ENCODE measurements at regions not wholly inside any gene's neighbourhood (a gene's known extent, or its start where the extent isn't known, plus 50 kb on each side); places are given as distances from the start of the nearest gene placed in this dataset.
"Not testable (repeated sequence)": the region's sequence is repeated elsewhere in the genome, so short reads cannot be mapped to it uniquely, and the experiment has no call there.

DNA sequence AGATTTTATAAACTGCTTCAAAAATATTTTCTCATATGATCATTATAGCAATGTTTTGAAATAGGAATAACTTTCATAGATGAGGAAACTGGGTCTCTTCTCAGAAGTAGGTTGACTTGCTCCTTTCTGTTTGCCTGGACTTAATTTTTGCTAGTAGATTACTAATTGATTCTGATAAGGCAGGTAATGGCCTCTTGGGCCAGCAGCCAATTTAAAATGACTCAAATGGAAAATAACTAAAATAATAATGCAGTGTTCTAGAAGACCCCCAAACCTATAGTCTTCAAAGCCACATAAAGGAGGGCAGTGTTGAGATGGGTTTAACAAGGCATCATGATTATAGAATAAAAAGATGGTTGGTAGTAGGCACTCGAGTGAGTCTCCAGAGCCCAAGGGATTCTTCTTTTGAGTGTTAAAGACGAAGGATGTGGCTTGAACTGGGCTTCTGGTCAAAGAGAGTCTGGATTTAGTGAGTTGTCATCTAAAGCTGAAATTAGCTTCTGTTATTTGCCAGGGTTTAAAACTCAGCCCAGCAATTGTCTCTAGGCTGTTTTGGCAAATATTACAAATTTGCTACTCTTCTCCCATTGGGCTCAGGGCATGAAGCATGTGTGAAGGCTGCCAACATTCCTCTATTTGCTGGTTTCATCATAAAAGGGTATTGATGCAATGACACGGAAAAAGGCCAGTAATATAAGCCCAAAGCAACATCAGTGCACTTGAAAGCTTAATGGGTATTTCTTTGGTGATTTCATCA, 297.1 kb upstream of the MEIS2 start:
- no peak for DNase-seq (ENCODE audit: low read depth)

DNA sequence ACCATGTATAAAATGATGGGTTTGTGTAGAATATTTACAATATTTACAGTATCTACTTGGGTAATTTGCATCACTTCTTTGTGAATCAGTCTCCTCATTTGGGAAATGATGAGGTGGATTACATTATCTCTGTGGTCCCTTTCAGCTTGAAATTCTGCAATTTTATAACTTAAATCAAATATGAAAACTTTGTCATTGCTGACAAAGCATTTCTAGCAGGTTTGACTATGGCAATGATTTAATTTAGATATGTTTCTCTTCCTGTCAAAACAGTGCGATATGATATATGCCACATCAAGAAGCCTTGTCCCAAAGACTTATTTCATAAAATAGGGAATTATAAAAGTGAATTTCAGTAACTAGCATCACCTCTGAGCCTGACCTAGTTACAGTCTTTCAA, 315.8 kb upstream of the MEIS2 start:
- DNase-seq (ENCODE audit: low read depth) = no peak

DNA sequence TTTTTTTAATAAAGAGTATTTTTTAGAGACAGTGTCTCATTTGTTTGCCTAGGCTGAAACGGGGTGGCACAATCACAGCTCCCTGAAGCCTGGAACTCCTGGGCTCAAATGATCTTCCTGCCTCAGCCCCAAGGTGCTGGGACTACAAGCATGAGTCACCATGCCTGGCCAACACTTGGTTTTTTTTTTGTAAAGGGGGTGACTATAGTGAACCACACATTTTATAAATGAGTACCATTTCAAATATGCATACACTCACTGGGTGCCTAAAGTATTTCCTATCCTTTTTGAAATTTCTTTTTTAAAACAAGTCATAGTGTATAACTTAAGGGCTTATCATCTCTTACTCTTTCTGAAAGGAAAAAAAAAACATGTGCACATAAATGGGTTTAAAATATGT, 325.2 kb upstream of the MEIS2 start:
- DNase-seq (ENCODE audit: low read depth) = no peak

DNA sequence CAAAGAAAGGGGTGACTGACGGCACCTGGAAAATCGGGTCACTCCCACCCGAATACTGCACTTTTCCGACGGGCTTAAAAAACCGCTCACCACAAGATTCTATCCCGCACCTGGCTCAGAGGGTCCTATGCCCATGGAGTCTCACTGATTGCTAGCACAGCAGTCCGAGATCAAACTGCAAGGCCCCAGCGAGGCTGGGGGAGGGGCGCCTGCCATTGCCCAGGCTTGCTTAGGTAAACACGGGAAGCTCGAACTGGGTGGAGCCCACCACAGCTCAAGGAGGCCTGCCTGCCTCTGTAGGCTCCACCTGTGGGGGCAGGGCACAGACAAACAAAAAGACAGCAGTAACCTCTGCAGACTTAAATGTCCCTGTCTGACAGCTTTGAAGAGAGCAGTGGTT, 327.0 kb upstream of the MEIS2 start:
- not testable (repeated sequence) for DNase-seq (ENCODE audit: low read depth)

DNA sequence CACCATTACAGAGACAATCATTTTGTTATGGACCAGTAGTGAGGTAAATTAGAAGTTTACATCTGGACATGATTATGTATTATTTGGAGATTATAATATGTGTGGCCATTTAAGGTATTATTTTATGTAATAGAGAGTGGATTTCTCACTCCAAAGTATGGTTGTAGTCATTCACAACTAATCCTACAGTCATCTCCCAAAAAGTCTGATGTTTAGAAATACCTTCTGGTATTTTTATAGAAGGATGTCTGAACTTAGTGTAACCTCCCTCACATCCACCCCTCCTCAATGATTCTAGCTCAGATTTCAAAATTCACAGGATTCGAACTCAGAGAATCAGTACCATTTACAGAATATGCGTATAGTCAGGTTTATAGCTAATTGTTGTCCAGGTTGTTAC, 346.6 kb upstream of the MEIS2 start:
- no peak for DNase-seq (ENCODE audit: low read depth)

DNA sequence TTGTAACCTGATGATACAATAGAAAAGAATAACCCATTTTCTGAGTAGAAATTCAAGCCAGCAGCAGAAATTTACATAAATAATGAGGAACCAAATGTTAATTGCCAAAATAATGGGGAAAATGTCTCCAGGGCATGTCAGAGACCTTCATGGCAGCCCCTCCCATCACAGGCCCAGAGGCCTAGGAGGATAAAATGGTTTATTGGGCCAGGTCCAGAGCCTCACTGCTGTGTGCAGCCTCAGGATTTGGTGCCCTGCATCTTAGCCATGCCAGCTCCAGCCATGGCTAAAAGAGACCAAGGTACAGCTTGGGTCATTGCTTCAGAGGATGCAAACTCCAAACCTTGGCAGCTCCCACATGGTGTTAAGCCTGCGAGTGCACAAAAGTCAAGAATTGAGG, 352.1 kb upstream of the MEIS2 start:
- DNase-seq (ENCODE audit: low read depth) = no peak

DNA sequence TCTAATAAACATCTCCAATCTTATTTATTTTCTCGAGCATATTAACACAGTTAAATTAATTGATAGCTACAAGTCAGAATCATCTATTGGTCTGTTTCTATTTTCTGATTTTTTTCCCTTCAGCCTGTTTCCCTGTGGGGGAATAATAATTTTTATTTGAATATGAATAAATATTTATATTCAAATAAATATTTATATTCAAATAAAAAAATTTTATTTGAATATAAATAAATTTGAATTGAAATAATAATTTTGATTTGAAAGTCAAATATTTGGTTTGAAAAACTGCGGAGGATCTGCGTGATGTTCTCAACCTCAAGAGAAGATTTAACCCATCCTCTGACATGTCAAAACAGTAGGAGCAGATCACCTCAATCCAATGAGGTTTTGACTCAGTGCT, 380.1 kb upstream of the MEIS2 start:
- no peak for DNase-seq (ENCODE audit: low read depth)

DNA sequence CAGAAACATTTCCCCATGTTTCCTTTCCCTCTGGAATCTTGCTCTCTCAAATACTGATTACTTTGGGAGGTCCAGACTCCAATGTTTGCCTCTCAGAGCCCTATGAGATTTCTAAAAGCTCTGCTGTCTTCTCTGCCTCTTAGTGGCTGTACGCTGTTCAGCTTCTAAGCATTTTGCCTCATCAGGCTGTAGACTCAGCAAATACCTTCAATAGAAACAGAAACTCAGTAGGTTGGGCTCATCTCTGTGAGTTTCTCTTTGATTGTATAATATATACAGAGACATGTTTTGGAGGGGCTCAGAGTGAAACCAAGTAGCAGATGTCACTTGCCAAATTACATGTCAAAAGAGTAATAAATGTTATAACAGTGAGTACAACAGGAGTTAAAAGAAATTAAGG, 380.8 kb upstream of the MEIS2 start:
- no peak for DNase-seq (ENCODE audit: low read depth)

DNA sequence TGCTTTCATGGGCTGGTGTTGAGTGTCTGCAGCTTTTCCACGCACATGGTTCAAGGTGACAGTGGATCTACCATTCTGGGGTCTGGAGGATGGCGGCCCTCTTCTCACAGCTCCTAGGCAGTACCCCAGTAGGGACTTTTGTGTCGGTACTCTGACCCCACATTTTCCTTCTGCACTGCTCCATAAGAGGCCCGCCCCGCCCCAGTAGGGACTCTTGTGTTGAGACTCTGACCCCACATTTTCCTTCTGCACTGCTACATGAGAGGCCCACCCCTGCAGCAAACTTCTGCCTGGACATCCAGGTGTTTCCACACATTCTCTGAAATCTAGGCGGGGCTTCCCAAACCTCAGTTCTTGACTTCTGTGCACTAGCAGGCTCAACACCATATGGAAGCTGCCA, 383.4 kb upstream of the MEIS2 start:
- no peak for DNase-seq (ENCODE audit: low read depth)

DNA sequence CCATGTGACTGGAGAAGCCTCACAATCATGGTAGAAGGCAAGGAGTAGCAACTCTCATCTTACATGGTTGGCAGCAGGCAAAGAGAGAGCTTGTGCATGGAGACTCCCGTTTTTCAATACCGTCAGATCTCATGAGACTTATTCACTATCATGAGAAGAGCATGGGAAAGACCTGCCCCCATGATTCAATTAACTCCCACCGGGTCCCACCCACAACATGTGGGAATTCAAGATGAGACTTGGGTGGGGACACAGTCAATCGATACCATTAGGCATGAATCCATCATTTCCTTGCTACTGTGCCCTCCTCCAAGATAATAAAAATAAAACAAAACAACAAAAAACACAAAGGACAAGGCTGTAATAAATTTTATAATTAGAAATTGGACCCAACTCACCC, 384.7 kb upstream of the MEIS2 start:
- DNase-seq (ENCODE audit: low read depth) = no peak

DNA sequence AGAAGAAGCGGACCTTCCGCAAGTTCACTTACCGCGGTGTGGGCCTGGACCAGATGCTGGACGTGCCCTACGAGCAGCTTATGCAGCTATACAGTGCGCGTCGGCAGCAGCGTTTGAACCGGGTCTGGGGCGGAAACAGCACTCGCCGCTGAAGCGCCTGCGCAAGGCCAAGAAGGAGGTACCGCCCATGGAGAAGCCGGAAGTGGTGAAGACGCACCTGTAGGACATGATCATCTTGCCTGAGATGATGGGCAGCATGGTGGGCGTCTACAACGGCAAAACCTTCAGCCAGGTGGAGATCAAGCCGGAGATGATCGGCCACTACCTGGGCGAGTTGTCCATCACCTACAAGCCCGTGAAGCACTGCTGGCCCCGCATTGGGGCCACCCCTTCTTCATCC, 390.4 kb upstream of the MEIS2 start:
- no peak for DNase-seq (ENCODE audit: low read depth)

DNA sequence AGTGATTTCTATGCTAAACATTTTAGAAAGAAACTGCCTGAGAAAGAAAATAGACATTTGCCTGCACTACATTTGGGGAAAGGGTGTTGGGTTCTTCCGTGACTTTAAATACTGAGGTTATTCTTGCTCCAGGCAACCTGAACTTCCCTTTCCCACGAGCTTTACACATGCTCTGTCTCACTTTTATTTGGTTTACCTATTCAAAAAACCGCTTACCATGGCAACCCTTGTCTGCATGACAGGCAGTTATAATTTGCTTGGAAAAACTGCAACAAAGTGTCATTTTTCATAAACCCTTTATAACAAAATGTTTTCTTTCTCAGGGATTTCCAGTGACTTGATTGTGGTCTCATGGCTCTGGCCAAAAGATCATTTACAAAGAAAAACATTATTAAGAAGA, 416.3 kb upstream of the MEIS2 start:
- DNase-seq (ENCODE audit: low read depth) = no peak

DNA sequence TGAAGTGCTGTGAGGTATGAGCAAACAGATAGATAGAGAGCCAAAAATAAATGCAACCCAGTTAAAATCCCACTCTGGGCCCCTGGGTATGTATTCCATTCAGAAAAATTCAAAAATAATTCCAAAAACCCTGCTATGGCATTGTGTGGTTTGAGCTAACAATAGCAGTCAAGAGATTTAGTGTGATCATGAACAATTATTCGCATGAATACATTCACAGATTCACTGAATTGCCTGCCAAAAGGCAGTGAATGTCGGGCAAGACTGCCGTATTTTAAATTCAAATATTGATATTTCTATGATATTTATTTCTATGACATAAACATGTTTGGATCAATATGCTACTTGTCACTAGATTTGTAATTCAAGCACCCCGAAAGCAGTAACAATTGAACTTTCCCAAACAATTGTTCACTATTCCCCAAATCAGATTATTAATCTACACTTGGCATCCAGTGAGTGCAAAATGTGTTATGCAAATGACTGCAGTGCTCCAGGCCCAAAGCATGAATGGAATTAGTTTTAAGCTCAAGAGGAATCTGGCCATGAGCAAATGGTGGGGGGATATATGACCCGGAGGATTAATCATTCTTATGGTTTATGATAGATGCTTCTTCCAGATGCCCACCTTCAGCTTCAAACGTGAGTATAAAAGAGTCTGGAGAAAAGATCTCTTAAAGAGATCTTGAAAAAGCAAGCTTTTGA, 417.0 kb upstream of the MEIS2 start:
- DNase-seq (ENCODE audit: low read depth) = no peak

DNA sequence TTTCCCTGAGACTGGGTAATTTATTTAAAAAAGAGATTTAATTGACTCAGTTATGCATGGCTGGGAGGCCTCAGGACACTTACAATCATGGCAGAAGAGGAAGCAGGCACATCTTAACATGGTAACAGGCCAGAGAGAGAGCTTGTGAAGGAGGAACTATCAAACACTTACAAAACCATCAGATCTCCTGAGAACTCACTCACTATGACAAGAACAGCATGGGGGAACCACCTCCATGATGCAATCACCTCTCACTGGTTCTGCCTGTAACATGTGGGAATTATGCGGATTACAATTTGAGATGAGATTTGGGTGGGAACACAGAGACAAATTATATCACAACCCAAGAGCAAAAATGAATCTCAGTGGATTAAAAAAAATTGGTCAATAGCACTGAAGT, 416.0 kb upstream of the TMCO5A start:
- DNase-seq (ENCODE audit: low read depth) = no peak

DNA sequence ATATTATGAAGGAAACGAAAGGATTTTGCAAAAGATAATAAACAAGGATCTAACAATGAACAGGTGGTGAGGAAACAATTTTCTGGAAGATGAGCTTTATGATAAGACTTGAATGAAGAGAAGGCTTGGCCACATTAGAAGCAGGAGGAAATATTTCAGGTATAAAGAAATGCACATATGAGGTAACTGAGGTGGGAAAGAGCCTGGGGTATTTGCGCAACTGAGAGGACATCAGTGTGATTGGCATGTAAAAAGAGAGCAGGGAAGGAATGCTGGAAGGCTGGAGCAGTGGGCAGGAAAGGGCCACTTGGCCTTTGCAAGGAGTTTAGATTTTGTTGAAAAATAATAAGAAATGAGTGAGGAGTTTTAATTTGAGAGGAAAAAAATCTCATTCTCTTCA, 414.4 kb upstream of the TMCO5A start:
- no peak for DNase-seq (ENCODE audit: low read depth)

DNA sequence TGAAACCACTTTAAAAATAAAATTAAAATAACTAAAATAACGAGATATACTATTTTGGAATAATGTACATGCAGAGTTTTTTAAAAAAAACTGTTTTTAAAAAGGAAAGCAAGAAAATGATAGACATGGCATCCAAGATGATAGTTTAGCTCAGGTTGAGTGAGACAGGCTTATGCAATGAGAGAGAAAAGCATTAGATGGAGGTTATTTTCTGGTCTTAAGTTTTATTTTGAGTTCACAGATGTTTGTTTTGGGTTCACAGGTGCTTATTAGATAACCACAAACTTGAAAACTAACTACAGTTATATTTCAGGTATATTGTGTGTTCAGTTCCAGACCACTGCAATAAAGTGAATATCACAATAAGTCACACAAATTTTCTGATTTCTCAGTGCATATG, 413.6 kb upstream of the TMCO5A start:
- no peak for DNase-seq (ENCODE audit: low read depth)

DNA sequence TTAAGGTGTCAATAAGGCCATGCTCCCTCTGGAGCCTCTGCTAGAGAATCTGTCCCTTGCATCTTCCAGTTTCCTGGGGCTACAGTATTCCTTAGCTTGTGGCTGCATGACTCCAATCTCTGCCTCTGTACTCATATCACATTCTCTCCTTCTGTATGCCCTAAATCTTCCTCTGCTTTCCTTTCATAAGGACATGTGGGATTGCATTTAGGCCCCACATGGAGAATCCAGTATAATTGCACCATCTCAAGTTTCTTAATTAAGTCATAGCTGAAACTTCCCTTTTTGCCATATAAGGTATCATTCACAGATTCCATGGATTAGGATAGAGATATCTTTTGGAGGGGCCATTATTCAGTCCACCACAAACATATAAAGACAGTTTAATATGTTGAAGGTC, 409.8 kb upstream of the TMCO5A start:
- no peak for DNase-seq (ENCODE audit: low read depth)

DNA sequence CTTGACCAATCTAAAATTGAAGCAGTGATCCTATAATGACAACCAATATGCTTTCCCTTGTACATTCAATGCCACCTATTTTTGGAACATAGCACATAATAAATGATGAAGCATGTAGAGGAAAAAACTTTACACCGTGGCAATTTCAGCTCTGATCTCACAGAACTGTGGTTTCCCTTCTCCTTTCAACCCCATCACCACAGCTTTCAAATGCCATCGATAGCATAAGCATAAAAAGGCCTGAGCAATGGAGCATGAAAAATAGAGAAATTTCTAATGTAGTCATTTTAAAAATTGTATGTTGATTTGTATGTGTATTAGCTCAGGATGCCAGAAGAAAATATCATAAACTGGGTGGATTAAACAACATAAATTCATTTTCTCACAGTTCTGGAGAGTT, 406.0 kb upstream of the TMCO5A start:
- no peak for DNase-seq (ENCODE audit: low read depth)

DNA sequence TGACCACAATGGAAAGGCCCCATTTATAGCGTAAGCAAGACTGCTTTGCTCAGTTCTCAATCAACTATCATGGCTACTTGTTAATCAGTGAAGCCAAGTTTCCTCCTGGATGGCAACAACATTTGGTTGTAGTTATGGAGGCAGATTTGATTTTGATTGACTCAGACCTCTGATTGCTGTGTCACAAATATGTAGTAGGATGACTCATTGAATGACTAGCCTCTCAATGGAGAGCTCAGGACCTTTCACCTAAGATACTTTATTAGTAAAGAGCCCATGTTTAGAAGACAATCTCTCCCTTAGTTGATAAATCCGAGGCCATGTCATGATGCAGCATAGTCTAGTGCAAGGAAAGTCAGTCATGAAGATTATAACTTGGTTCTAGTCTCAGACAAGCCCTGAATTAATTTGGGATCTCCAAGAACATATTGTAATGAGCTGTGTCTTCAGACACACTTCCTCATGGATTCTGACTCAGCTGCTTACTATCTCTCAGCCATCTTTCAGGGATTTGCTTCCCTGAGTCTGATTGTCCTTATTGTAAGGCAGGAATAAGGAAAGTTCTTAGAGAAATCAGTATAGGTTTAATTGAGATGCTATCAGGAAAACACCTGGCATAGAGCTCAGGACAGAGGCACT, 397.4 kb upstream of the TMCO5A start:
- DNase-seq (ENCODE audit: low read depth) = no peak

DNA sequence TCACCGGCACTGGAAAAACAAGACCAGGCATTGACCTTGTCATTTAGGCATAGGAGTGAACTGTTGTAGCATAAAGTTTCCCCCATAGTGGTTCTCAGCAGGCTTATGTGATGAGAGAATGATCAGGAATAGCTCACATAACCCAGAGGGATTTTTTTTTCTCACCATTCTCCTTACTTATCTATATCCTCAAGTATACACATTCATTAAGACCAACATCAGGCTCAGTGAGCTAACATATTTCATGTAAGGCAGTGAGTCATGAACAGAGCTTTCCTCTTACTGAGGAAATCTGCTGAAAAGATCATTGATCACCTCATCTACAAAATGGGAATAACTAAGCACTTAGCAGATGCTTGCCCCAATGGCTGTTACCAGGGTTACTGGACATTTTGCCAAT, 396.6 kb upstream of the TMCO5A start:
- no peak for DNase-seq (ENCODE audit: low read depth)

DNA sequence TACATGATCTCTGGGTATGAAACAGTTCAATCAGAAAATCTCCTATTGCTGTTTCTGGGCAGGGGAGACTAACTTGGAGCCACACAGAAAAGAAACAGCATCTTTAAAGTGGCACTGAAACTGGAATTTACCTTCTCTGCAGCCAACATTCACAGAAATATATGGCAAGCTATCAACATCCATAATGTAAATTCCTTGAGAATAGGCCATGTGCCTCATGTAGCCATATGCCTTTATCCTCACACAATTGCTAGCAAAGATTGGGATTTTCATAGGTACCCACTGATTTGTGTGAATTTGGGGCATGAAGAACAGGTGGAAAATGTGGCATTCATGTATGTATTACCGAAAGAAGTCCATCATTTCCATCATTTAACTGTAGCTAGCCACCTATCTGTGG, 386.3 kb upstream of the TMCO5A start:
- no peak for DNase-seq (ENCODE audit: low read depth)

DNA sequence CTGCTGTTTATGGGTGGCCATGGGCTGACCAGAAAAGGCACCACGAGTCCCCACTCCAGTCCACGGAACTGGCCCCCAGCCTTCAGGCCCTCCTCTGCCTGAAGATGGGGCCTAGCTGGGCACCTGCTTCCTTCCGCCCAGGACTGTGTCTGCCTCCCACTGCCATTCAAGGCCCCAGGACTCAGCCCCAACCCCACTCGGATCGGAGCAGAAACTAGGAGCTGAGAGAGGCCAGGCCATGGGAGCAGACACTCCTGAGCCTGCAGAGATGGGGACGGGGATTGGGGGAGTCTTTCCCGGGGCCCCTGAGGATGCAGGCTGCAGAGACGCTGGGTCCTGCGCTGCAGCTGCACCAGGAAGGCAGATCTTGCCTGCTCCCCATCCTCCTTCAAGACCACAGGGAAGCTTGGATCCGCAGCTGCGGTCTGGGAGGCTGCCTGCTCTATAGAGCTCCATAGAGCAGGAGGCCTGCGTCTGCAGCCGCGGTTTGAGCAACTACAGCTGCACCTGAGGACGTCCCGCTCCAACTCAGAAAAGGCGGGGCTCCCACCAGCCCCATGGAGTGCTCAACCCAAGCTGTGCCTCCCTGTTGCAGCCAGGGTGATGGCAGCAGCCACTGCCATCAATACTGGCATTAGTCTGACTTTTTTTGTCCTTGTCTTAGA, 383.9 kb upstream of the TMCO5A start:
- DNase-seq (ENCODE audit: low read depth) = no peak

Measured in myocyte (in vitro differentiated cells).